ENCODE measurements at regions not wholly inside any gene's neighbourhood (a gene's known extent, or its start where the extent isn't known, plus 50 kb on each side); places are given as distances from the start of the nearest gene placed in this dataset.

GRCh38 chr11:15836795-15837194 lies 519.6 kb downstream of the SOX6 start:
- TF ChIP-seq POLR2A (IDR thresholded peaks at IDR 0.05; ENCODE audit: low read depth, low read length) (no peak), TAF1 (IDR thresholded peaks at IDR 0.05; ENCODE audit: low read depth, low read length) (no peak), POLR2AphosphoS5 (IDR thresholded peaks at IDR 0.05; ENCODE audit: low read depth, low read length) (no peak), SPI1 (IDR thresholded peaks at IDR 0.05; ENCODE audit: low read depth, low read length) (no peak)
